Esophagus muscularis mucosa (tissue), 4 donors: ENCODE measurements at regions not wholly inside any gene's neighbourhood (a gene's known extent, or its start where the extent isn't known, plus 50 kb on each side); places are given as distances from the start of the nearest gene placed in this dataset.

Source experiments
- DNase-seq: peaks from one replicate; pipeline ENCODE4 v3.0.0-alpha.2; 2017; ENCODE audit errors: extremely low spot score
- H3K27ac ChIP-seq, 4 donors: fragments of 200-600 bp; sonication (generic); replicated peaks in 1 of 4; 1 replicate in 3 of 4; 2 replicates in 1 of 4; pipeline ENCODE4 v1.5.1; 2016 to 2019; ENCODE audit warnings: mild to moderate bottlenecking in 1 of 4
- H3K27me3 ChIP-seq, 4 donors: fragments of 200-600 bp; sonication (generic); one replicate each; pipeline versions ENCODE4 v1.5.1 to v1.6.0; 2016 to 2019
- H3K36me3 ChIP-seq, 4 donors: fragments of 200-600 bp; sonication (generic); one replicate each; pipeline ENCODE4 v1.5.1; 2016 to 2019
- H3K4me1 ChIP-seq, 4 donors: fragments of 200-600 bp; sonication (generic); one replicate each; pipeline ENCODE4 v1.5.1; 2016 to 2019
- H3K4me3 ChIP-seq, 4 donors: fragments of 200-600 bp; sonication (generic); 1 replicate in 2 of 4; 2 replicates in 2 of 4; pipeline ENCODE4 v1.5.1; 2016 to 2019; ENCODE audit warnings: mild to moderate bottlenecking in 4 of 4, moderate library complexity in 1 of 4
- H3K9me3 ChIP-seq, 4 donors: fragments of 200-600 bp; sonication (generic); 1 replicate in 3 of 4; 2 replicates in 1 of 4; pipeline ENCODE4 v1.5.1; 2016 to 2019
- EP300 ChIP-seq: sonication (generic); formaldehyde crosslinking; IDR thresholded peaks from one replicate; pipeline ENCODE4 v1.6.1; 2017; ENCODE audit warnings: antibody characterized with exemption
- POLR2A ChIP-seq: fragments of 450-650 bp; IDR thresholded peaks from one replicate; pipeline ENCODE4 v1.6.1; 2017; ENCODE audit warnings: antibody characterized with exemption, moderate library complexity, mild to moderate bottlenecking, low read depth
- POLR2AphosphoS5 ChIP-seq, 2 donors: sonication (generic); formaldehyde crosslinking; IDR thresholded peaks; one replicate each; pipeline ENCODE4 v1.6.1; 2017; ENCODE audit warnings: antibody characterized with exemption in 2 of 2
- WGBS: methylation state at CpG from one replicate; pipeline ENCODE4 v1.1.5; 2018; 5-methylcytosine and 5-hydroxymethylcytosine counted together
- intact Hi-C: fragments of 100-400 bp; cut with DNase I; formaldehyde crosslinking; loops from one replicate; pipeline ENCODE4 v1.15.1; 2023
- TF ChIP-seq, protein P1 (sequence below), 3 experiments: fragments of 200-600 bp in 2 of 3; fragments of 450-650 bp in 1 of 3; sonication (generic) in 2 of 3; IDR thresholded peaks; one replicate each; pipeline ENCODE4 v1.5.1; 2017 to 2019; ENCODE audit warnings: antibody characterized with exemption in 3 of 3, mild to moderate bottlenecking in 2 of 3, moderate library complexity in 1 of 3

GRCh38 chr12:98401427-98401826 is 114.0 kb upstream of the TMPO start:
- Histone ChIP-seq H3K4me3 (no peak overlapping the region), H3K36me3 (no peaks in the 10 kb centered on the region), H3K4me1 (peaks cover 3 to 18% (median 14%) of the 10 kb centered on the region in 4 donors), H3K27ac (no peak overlapping the region), H3K9me3 (no peaks in the 10 kb centered on the region), H3K27me3 (no peaks in the 10 kb centered on the region)
- intact Hi-C loops, result no loop called here
- TF ChIP-seq POLR2AphosphoS5 (IDR thresholded peaks at IDR 0.05) (no peak), EP300 (no peak), POLR2A (no peak)
- TF ChIP-seq, protein P1, sequence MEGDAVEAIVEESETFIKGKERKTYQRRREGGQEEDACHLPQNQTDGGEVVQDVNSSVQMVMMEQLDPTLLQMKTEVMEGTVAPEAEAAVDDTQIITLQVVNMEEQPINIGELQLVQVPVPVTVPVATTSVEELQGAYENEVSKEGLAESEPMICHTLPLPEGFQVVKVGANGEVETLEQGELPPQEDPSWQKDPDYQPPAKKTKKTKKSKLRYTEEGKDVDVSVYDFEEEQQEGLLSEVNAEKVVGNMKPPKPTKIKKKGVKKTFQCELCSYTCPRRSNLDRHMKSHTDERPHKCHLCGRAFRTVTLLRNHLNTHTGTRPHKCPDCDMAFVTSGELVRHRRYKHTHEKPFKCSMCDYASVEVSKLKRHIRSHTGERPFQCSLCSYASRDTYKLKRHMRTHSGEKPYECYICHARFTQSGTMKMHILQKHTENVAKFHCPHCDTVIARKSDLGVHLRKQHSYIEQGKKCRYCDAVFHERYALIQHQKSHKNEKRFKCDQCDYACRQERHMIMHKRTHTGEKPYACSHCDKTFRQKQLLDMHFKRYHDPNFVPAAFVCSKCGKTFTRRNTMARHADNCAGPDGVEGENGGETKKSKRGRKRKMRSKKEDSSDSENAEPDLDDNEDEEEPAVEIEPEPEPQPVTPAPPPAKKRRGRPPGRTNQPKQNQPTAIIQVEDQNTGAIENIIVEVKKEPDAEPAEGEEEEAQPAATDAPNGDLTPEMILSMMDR (IDR thresholded peaks at IDR 0.05), result no peak
- WGBS, result 48% methylated on average over 4 of the region's 4 CpGs
- no peak for DNase-seq

GRCh38 chr12:98402091-98402490 is 113.3 kb upstream of the TMPO start:
- intact Hi-C loops, result no loop called here
- no peaks in the 10 kb centered on the region for H3K27me3 ChIP-seq

DNA sequence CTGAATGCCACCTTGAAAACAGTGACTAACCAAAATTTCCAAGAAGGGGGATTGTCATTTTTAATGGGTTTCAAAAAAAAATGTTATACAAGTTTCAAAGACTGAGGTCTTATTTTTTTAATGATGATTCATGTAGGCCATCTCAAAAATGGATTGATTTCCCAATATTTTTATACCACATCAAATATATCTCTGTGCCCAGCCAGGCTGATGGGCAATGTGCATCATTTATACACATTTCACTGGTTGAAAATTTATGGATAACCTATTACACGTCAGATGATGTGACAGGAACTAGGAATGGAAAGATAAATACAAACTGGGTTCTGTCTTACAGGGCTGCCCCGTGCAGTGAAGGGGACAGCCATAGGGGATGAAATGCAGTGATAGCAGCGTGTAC is 112.7 kb upstream of the TMPO start:
- Histone ChIP-seq H3K4me1 (peaks cover 3 to 11% (median 6%) of the 10 kb centered on the region in 4 donors), H3K36me3 (no peaks in the 10 kb centered on the region), H3K27me3 (no peaks in the 10 kb centered on the region), H3K9me3 (peaks cover 0 to 7% (median 0%) of the 10 kb centered on the region in 4 donors), H3K27ac (no peak overlapping the region), H3K4me3 (no peak overlapping the region)
- WGBS, result 90% methylated on average over 3 of the region's 3 CpGs
- TF ChIP-seq EP300, result no peak
- no peak for TF ChIP-seq POLR2A
- TF ChIP-seq POLR2AphosphoS5 (IDR thresholded peaks at IDR 0.05), result no peak
- TF ChIP-seq, protein P1 (IDR thresholded peaks at IDR 0.05), result no peak
- no peak for DNase-seq
- intact Hi-C loops, result no loop called here

More at GRCh38 chr12:98402091-98402490, 113.3 kb upstream of the TMPO start:
- Histone ChIP-seq H3K4me3 (no peak overlapping the region), H3K4me1 (peaks cover 3 to 16% (median 11%) of the 10 kb centered on the region in 4 donors), H3K27ac (no peak overlapping the region), H3K9me3 (peaks cover 0 to 1% (median 0%) of the 10 kb centered on the region in 4 donors), H3K36me3 (no peaks in the 10 kb centered on the region)
- 91% methylated on average over 3 of the region's 3 CpGs for WGBS
- no peak for DNase-seq
- TF ChIP-seq POLR2A, result no peak
- TF ChIP-seq, protein P1 (IDR thresholded peaks at IDR 0.05), result no peak
- TF ChIP-seq EP300, result no peak
- no peak for TF ChIP-seq POLR2AphosphoS5 (IDR thresholded peaks at IDR 0.05)

GRCh38 chr12:98403385-98403784 is 112.0 kb upstream of the TMPO start:
- peaks cover 0 to 7% (median 0%) of the 10 kb centered on the region in 4 donors for H3K9me3 ChIP-seq
- WGBS, result 94% methylated on average over 1 of the region's 1 CpG
- H3K4me3 ChIP-seq, result no peak overlapping the region
- DNase-seq, result no peak
- H3K4me1 ChIP-seq, result peaks cover 0 to 8% (median 5%) of the 10 kb centered on the region in 4 donors
- H3K36me3 ChIP-seq, result no peaks in the 10 kb centered on the region
- H3K27me3 ChIP-seq, result no peaks in the 10 kb centered on the region
- intact Hi-C loops, result no loop called here
- H3K27ac ChIP-seq, result no peak overlapping the region
- TF ChIP-seq POLR2AphosphoS5 (IDR thresholded peaks at IDR 0.05) (no peak), POLR2A (no peak), EP300 (no peak)
- TF ChIP-seq, protein P1 (IDR thresholded peaks at IDR 0.05), result no peak

DNA sequence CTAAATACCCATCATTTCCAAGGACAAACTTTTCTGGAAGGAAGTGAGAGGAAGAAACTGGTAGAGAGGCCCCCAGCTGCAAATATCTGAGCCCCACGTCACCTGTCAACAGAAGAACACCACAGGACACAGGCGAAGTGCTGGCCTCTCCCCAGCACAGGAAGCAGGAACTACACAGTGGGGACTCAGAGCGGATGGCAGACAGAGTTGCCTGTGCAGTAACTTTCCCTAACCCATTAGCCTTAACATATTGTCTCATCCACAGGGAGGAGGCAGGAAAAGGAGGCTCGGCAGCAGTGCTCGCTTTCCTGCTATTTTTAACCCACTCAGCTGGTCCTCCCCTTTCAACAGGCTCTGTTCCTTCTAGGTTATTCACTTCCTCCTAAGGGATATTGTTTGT is 111.5 kb upstream of the TMPO start:
- Histone ChIP-seq H3K27me3 (no peaks in the 10 kb centered on the region), H3K27ac (no peak overlapping the region), H3K9me3 (peaks cover 0 to 7% (median 0%) of the 10 kb centered on the region in 4 donors), H3K4me1 (peaks cover 0 to 8% (median 5%) of the 10 kb centered on the region in 4 donors), H3K4me3 (no peak overlapping the region), H3K36me3 (no peaks in the 10 kb centered on the region)
- DNase-seq, result no peak
- TF ChIP-seq POLR2A (no peak), POLR2AphosphoS5 (IDR thresholded peaks at IDR 0.05) (no peak), EP300 (no peak)
- TF ChIP-seq, protein P1 (IDR thresholded peaks at IDR 0.05), result no peak
- 66% methylated on average over 5 of the region's 5 CpGs for WGBS
- intact Hi-C loops, result no loop called here
